Endodermal cell (in vitro differentiated cells): ENCODE measurements at regions not wholly inside any gene's neighbourhood (a gene's known extent, or its start where the extent isn't known, plus 50 kb on each side); places are given as distances from the start of the nearest gene placed in this dataset.
"Not testable (repeated sequence)": the region's sequence is repeated elsewhere in the genome, so short reads cannot be mapped to it uniquely, and the experiment has no call there.

Source experiments
- DNase-seq: peaks from one replicate; pipeline ENCODE4 v3.0.0-alpha.2; 2017
- H3K27ac ChIP-seq: 2 replicates; pipeline ENCODE4 v1.5.1; 2013; ENCODE audit warnings: mild to moderate bottlenecking, low read depth, low read length, moderate library complexity
- H3K27me3 ChIP-seq: 2 replicates; pipeline ENCODE4 v1.6.1; 2013; ENCODE audit warnings: mild to moderate bottlenecking, low read length, moderate library complexity; ENCODE audit not compliant: insufficient read depth, control insufficient read depth, poor library complexity, severe bottlenecking
- H3K36me3 ChIP-seq: 2 replicates; pipeline ENCODE4 v1.7.0; 2013; ENCODE audit warnings: mild to moderate bottlenecking, low read length, moderate library complexity; ENCODE audit not compliant: control insufficient read depth, insufficient read depth
- H3K4me1 ChIP-seq: one replicate; pipeline ENCODE4 v1.7.0; 2013; ENCODE audit warnings: low read length; ENCODE audit not compliant: control insufficient read depth, insufficient read depth
- H3K4me3 ChIP-seq: 2 replicates; pipeline ENCODE4 v1.5.1; 2013; ENCODE audit warnings: mild to moderate bottlenecking, low read length, moderate library complexity
- H3K9ac ChIP-seq: 2 replicates; pipeline ENCODE4 v1.6.1; 2013; ENCODE audit warnings: mild to moderate bottlenecking, low read length, moderate library complexity; ENCODE audit not compliant: poor library complexity, severe bottlenecking; ENCODE audit errors: extremely low read depth
- H3K9me3 ChIP-seq: 2 replicates; pipeline ENCODE4 v1.6.1; 2013; ENCODE audit warnings: mild to moderate bottlenecking, low read length, moderate library complexity; ENCODE audit not compliant: control insufficient read depth
- H3K27ac Mint-ChIP-seq: 2 replicates; pipeline ENCODE4 v1.8.0; 2020; ENCODE audit warnings: mixed read lengths
- H3K27me3 Mint-ChIP-seq: 2 replicates; pipeline ENCODE4 v1.8.0; 2021; ENCODE audit warnings: mild to moderate bottlenecking, mixed read lengths; ENCODE audit not compliant: insufficient read depth
- H3K36me3 Mint-ChIP-seq: 2 replicates; pipeline ENCODE4 v1.8.0; 2020; ENCODE audit warnings: low read depth, mixed read lengths
- H3K4me1 Mint-ChIP-seq: 2 replicates; pipeline ENCODE4 v1.8.0; 2020; ENCODE audit warnings: mixed read lengths
- H3K4me3 Mint-ChIP-seq: 2 replicates; pipeline ENCODE4 v1.8.0; 2020; ENCODE audit warnings: mild to moderate bottlenecking, moderate library complexity, mixed read lengths
- H3K9me3 Mint-ChIP-seq: 2 replicates; pipeline ENCODE4 v1.8.0; 2020; ENCODE audit warnings: mild to moderate bottlenecking, mixed read lengths
- CTCF ChIP-seq: fragments of 200-600 bp; sonication (generic); conservative IDR thresholded peaks from 2 replicates; pipeline ENCODE4 v1.5.0; 2021; ENCODE audit warnings: antibody characterized with exemption, mild to moderate bottlenecking
- WGBS, 2 experiments: methylation state at CpG; one replicate each; pipeline versions ENCODE4 v1.1.5 to v1.1.7; 2013; ENCODE audit warnings: missing lambda C conversion rate in 2 of 2, mixed read lengths in 1 of 2; ENCODE audit not compliant: insufficient coverage in 1 of 2, insufficient read length in 1 of 2; 5-methylcytosine and 5-hydroxymethylcytosine counted together

GRCh38 chr16:70014915-70015314 lies 63.8 kb downstream of the CLEC18A start:
- WGBS, 2 experiments, result 99 to 100% methylated on average over 3 to 4 of the region's 6 CpGs
- H3K4me3 ChIP-seq, H3K27me3 Mint-ChIP-seq, H3K27ac ChIP-seq, H3K4me1 ChIP-seq, DNase-seq, H3K4me1 Mint-ChIP-seq, H3K9me3 Mint-ChIP-seq, H3K9ac ChIP-seq, H3K9me3 ChIP-seq, H3K27ac Mint-ChIP-seq, H3K4me3 Mint-ChIP-seq, H3K27me3 ChIP-seq: not testable (repeated sequence)
- H3K36me3 ChIP-seq, result peaks cover 20% of the 10 kb centered on the region
- H3K36me3 Mint-ChIP-seq, result peaks cover 59% of the 10 kb centered on the region

- not testable (repeated sequence) for H3K27me3 Mint-ChIP-seq, H3K27ac ChIP-seq, H3K9ac ChIP-seq, DNase-seq, H3K4me3 Mint-ChIP-seq, H3K27me3 ChIP-seq, H3K9me3 ChIP-seq, H3K27ac Mint-ChIP-seq, H3K4me1 Mint-ChIP-seq, H3K9me3 Mint-ChIP-seq, H3K4me3 ChIP-seq, H3K4me1 ChIP-seq
- peaks cover 27% of the 10 kb centered on the region for H3K36me3 ChIP-seq
- 0 to 78% methylated on average over 1 to 5 of the region's 5 CpGs for WGBS, 2 experiments
- peaks cover 62% of the 10 kb centered on the region for H3K36me3 Mint-ChIP-seq
Measured at GRCh38 chr16:70016751-70017150, 65.6 kb downstream of the CLEC18A start.

- Mint-ChIP-seq H3K4me1 (peaks cover 5% of the 10 kb centered on the region), H3K9me3 (no peaks in the 10 kb centered on the region), H3K27me3 (no peaks in the 10 kb centered on the region), H3K27ac (no peak overlapping the region), H3K4me3 (no peak overlapping the region), H3K36me3 (peaks cover 55% of the 10 kb centered on the region)
- Histone ChIP-seq H3K9me3 (no peaks in the 10 kb centered on the region), H3K27ac (no peak overlapping the region), H3K9ac (no peak overlapping the region), H3K4me3 (no peak overlapping the region), H3K4me1 (no peaks in the 10 kb centered on the region), H3K27me3 (no peaks in the 10 kb centered on the region), H3K36me3 (peaks cover 31% of the 10 kb centered on the region)
- DNase-seq, result peak; percentile 80
- 69 to 72% methylated on average over 6 of the region's 6 CpGs for WGBS, 2 experiments
- peak; percentile 71 for TF ChIP-seq CTCF
Measured at GRCh38 chr16:70018254-70018653, 67.1 kb downstream of the CLEC18A start.

- peaks cover 16% of the 10 kb centered on the region for H3K36me3 ChIP-seq
- H3K4me1 ChIP-seq, H3K4me3 Mint-ChIP-seq, H3K4me3 ChIP-seq, H3K27ac ChIP-seq, H3K27me3 Mint-ChIP-seq, H3K4me1 Mint-ChIP-seq, H3K9ac ChIP-seq, H3K9me3 ChIP-seq, DNase-seq, H3K9me3 Mint-ChIP-seq, H3K27me3 ChIP-seq: not testable (repeated sequence)
- H3K27ac Mint-ChIP-seq, result peak overlapping the region; percentile 70
- WGBS, 2 experiments, result 95% methylated on average over 3 of the region's 5 CpGs; no CpG with 5 or more reads in 1 of the 2 experiments
- H3K36me3 Mint-ChIP-seq, result peaks cover 48% of the 10 kb centered on the region
Measured at GRCh38 chr16:70023207-70023606, 72.1 kb downstream of the CLEC18A start.

- H3K27me3 Mint-ChIP-seq, H3K4me3 Mint-ChIP-seq: not testable (repeated sequence)
- H3K27ac Mint-ChIP-seq, result peak overlapping the region; percentile 36
Measured at GRCh38 chr16:70023956-70024355, 72.8 kb downstream of the CLEC18A start.

GRCh38 chr16:70026165-70026854 lies 75.2 kb downstream of the CLEC18A start:
- Mint-ChIP-seq H3K27ac (peak overlapping the region; percentile 30), H3K36me3 (peaks cover 61% of the 10 kb centered on the region)
- H3K9me3 ChIP-seq, H3K27ac ChIP-seq, H3K9me3 Mint-ChIP-seq, H3K4me3 Mint-ChIP-seq, H3K4me1 ChIP-seq, H3K27me3 Mint-ChIP-seq, H3K9ac ChIP-seq, H3K4me1 Mint-ChIP-seq, DNase-seq, H3K27me3 ChIP-seq, H3K4me3 ChIP-seq: not testable (repeated sequence)
- WGBS, 2 experiments, result 94 to 100% methylated on average over 3 to 8 of the region's 8 CpGs
- peaks cover 36% of the 10 kb centered on the region for H3K36me3 ChIP-seq

More at GRCh38 chr16:70023956-70024355, 72.8 kb downstream of the CLEC18A start:
- H3K9me3 Mint-ChIP-seq, H3K4me1 ChIP-seq, H3K4me1 Mint-ChIP-seq, H3K9ac ChIP-seq, H3K9me3 ChIP-seq, H3K4me3 ChIP-seq, H3K27ac ChIP-seq, H3K27me3 ChIP-seq, DNase-seq: not testable (repeated sequence)
- peaks cover 21% of the 10 kb centered on the region for H3K36me3 ChIP-seq
- 76 to 99% methylated on average over 2 to 5 of the region's 5 CpGs for whole genome bisulfite sequencing, 2 experiments
- peaks cover 52% of the 10 kb centered on the region for H3K36me3 Mint-ChIP-seq
